ENCODE measurements at regions not wholly inside any gene's neighbourhood (a gene's known extent, or its start where the extent isn't known, plus 50 kb on each side); places are given as distances from the start of the nearest gene placed in this dataset.
"Not testable (repeated sequence)": the region's sequence is repeated elsewhere in the genome, so short reads cannot be mapped to it uniquely, and the experiment has no call there.

DNA sequence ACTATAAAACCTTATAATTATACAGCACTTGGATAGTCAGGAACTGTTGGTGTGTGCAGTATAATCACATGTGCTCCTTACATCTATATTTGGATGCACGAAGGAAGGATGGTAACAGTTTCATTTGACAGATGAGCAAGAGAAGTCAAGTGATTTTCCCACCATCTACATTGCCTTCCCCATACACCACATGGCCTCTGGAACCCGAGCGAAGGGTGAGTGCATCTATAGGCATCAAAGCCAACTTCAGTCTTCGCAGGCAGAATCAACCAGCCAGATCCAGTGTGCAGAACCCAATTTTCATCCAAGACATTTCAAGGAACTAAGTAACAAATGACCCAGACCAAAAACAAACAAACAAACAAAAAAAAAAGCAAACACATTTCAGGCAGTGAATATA lies 85.1 kb upstream of the BLID start:
- Histone ChIP-seq H3K36me3 (no peaks in the 10 kb centered on the region), H3K9ac (no peak overlapping the region), H3K9me3 (no peaks in the 10 kb centered on the region), H4K20me1 (no peaks in the 10 kb centered on the region), H3K27me3 (no peaks in the 10 kb centered on the region), H3K4me2 (no peak overlapping the region), H3K27ac (no peak overlapping the region), H3K4me1 (no peaks in the 10 kb centered on the region), H3K4me3 (no peak overlapping the region)
- no peak for TF ChIP-seq Cebpa-rat (IDR thresholded peaks at IDR 0.05)

DNA sequence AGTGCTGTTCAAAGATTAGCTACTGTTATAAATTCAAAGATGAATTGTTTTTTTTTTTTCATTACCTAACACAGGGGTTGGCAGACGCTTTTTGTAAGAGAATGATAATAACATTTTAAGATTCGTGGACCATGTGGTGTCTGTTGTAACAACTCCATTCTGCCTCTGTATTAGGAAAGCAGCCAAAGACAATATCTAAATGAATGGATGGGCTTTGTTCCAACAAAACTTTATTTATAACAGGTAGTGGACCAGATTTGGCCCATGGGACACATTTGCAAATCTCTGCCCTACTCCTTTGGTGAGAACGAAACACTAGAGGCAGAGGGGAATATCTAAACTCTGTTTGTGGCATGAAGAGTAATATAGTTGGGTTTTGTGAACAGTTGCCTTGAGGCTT lies 83.6 kb upstream of the BLID start:
- no peak for TF ChIP-seq Cebpa-rat (IDR thresholded peaks at IDR 0.05)
- no peak overlapping the region for H3K4me3 ChIP-seq
- H3K4me1 ChIP-seq = no peaks in the 10 kb centered on the region
- H3K36me3 ChIP-seq = no peaks in the 10 kb centered on the region
- no peak overlapping the region for H3K9ac ChIP-seq
- H3K27ac ChIP-seq = no peak overlapping the region
- H3K9me3 ChIP-seq = no peaks in the 10 kb centered on the region
- no peaks in the 10 kb centered on the region for H4K20me1 ChIP-seq
- no peaks in the 10 kb centered on the region for H3K27me3 ChIP-seq
- H3K4me2 ChIP-seq = no peak overlapping the region

DNA sequence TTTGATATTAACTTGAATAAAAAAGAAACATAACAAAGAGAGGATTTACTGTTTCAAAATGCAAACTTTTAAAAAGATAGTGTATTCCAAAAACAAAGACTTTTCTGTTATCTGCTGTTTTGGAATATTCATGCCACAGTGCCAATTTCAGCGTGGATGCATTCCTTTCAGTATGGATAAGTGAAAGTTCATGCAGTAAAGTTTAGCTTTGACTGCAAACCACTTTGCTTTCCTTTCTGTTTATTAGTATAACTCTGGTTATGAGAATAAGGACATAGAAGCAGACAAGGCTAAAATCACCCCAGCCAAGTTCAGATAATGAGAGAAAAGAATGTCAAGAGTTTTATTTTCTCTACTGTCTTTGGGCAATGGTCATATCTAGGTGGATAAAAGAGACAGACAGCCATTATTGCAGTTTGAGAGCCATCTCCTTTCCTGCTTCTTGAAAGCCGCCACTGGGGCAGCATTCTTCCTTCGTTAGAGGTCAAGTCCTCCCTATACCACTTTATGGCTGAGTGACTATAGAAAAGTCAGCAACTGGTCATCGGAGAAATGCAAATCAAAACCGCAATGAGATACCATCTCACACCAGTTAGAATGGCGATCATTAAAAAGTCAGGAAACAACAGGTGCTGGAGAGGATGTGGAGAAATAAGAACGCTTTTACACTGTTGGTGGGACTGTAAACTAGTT lies 82.4 kb upstream of the BLID start:
- Histone ChIP-seq H4K20me1 (no peaks in the 10 kb centered on the region), H3K9me3 (no peaks in the 10 kb centered on the region), H3K9ac (no peak overlapping the region), H3K27me3 (no peaks in the 10 kb centered on the region), H3K4me1 (no peaks in the 10 kb centered on the region), H3K36me3 (no peaks in the 10 kb centered on the region), H3K27ac (no peak overlapping the region), H3K4me3 (no peak overlapping the region), H3K4me2 (no peak overlapping the region)
- TF ChIP-seq Cebpa-rat (IDR thresholded peaks at IDR 0.05) = no peak

DNA sequence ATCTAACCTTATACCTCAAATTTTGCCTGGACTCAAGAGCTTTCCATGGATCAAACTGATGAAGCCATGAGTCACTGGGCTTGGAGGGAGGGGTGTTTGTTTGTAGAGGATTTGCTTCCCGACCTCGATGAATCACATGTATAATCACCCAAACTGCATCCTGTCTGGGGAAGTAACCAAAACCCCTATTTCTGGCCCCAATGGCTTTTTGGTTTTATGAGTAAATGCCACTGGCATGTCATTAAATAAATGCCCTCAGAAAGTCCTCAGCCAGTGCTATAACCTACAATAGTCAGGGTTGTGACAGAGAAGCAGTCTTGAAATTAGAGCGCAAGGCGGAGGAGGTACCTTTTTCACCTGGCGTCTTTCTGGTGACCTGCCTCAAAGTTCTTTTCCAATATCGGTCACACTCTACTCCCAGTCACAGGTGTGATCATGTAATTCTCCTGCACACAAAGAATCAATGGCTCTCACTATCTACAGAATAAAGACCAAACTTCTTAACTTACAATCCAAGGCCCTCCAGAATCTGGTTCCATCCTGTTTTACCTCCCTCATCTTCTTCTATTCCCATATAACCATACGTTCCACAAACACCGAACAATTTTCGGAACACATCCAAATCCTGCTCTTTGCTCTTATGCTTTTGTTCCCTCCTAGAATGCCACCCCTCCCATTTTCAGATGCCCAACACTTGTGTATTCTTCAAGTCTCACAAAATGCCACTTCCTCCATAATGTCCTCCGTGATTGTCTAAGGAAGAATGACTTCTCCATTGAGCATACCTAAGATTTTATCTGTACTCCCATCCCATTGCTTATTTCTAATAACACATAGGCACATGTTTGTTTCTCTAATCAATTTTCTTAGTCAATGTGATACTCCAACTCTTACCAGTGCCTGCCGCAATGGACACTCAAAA lies 81.3 kb upstream of the BLID start:
- Histone ChIP-seq H3K27me3 (no peaks in the 10 kb centered on the region), H3K9me3 (no peaks in the 10 kb centered on the region), H3K27ac (no peak overlapping the region), H3K4me1 (no peaks in the 10 kb centered on the region), H3K4me2 (no peak overlapping the region), H3K36me3 (no peaks in the 10 kb centered on the region), H3K4me3 (no peak overlapping the region), H4K20me1 (no peaks in the 10 kb centered on the region), H3K9ac (no peak overlapping the region)
- TF ChIP-seq Cebpa-rat (IDR thresholded peaks at IDR 0.05) = no peak

DNA sequence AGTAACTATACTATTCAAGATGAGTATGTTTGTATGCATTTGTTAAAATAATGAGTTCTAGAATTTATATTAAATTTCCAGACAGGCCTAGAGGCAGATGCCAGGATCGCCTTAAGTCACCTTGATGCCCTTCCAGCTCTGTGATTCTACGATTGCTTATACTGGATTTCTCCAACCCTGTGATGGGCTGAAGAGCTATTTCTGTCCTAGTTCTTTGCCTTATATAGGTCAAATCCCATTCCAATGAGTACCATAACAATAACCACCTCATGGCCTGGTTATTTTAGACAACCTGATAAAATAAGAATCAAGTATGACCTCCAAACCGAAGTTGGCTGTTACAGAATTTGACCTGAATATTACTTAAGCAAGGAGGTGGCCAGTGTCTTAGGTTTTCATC lies 79.8 kb upstream of the BLID start:
- no peaks in the 10 kb centered on the region for H3K4me1 ChIP-seq
- H3K36me3 ChIP-seq = no peaks in the 10 kb centered on the region
- no peak overlapping the region for H3K27ac ChIP-seq
- no peak overlapping the region for H3K4me2 ChIP-seq
- no peaks in the 10 kb centered on the region for H3K9me3 ChIP-seq
- H3K4me3 ChIP-seq = no peak overlapping the region
- no peak overlapping the region for H3K9ac ChIP-seq
- H3K27me3 ChIP-seq = no peaks in the 10 kb centered on the region
- no peaks in the 10 kb centered on the region for H4K20me1 ChIP-seq
- TF ChIP-seq Cebpa-rat (IDR thresholded peaks at IDR 0.05) = no peak

DNA sequence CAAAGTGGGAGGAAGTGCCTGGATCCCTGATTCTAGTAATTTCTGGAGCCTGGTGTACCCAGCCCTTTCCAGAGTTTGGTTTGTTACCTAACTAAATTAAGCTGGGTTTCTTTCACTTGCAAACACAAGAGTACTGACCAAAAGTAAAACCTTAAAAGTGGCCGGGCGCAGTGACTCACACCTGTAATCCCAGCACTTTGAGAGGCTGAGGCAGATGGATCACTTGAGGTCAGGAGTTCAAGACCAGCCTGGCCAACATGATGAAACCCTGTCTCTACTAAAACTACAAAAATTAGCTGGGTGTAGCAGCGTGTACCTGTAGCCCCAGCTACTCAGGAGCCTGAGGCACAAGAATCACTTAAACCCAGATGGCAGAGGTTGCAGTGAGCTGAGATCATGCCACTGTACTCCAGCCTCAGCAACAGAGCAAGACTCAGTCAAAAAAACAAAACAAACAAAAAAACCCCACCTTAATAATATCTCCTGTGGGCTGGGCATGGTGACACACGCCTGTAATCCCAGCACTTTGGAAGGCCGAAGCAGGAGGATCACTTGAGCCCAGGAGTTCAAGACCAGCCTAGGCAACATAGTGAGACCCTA lies 78.0 kb upstream of the BLID start:
- H3K27me3 ChIP-seq, H3K4me2 ChIP-seq, H3K9ac ChIP-seq, H4K20me1 ChIP-seq, H3K36me3 ChIP-seq, H3K27ac ChIP-seq, H3K9me3 ChIP-seq, H3K4me3 ChIP-seq, H3K4me1 ChIP-seq: not testable (repeated sequence)

DNA sequence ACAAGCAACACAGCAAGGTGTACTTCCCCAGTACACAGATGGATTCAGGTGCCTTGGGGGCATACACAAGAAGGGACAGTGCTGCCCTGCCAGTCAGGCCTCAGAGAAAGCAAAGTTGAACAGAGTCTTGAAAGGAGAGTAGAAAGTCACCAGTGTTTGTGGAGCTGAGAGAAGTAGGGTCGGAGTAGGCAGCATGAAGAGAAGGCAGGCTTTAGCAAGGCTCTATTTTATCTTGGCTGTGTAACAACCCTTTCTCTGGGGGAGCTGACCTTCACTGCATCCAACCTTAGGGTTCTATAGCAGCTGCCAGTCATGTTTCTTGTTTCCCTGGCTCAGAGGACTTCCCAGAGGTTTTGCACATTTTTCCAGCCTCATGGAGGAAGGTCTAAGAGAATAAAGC lies 77.4 kb upstream of the BLID start:
- no peaks in the 10 kb centered on the region for H3K27me3 ChIP-seq
- TF ChIP-seq Cebpa-rat (IDR thresholded peaks at IDR 0.05) = no peak
- H4K20me1 ChIP-seq = no peaks in the 10 kb centered on the region
- no peaks in the 10 kb centered on the region for H3K9me3 ChIP-seq
- H3K4me1 ChIP-seq = no peaks in the 10 kb centered on the region
- H3K4me3 ChIP-seq = no peak overlapping the region
- H3K9ac ChIP-seq = no peak overlapping the region
- H3K36me3 ChIP-seq = no peaks in the 10 kb centered on the region
- no peak overlapping the region for H3K4me2 ChIP-seq
- no peak overlapping the region for H3K27ac ChIP-seq

DNA sequence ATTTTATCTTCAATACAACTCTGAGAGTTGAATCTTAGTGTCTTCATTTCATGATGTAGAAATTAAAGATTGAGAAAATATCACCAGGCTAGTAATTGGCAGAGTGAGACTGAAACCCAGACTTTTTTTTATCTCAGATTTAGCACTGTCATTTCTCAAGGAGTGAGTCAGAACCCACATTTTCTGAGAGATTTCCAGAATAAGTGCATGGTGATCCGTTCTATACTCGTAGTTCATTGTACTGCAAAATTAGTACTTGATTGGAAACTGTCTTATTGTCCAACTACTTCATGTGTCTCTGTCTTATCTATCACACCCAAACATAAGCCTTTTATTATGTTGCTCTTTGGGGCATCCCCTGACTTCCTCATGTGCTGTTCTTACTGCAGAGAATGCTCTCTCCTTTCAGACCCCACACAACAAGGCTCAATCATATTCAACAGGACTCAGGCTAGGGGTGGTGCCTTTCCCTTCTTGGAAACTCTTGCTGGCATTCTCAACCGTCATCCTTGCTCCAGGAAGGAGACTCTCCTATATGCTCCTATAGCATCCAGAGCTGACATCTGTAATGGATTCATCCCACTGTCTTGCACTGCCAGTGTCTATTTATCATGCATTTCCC lies 76.7 kb upstream of the BLID start:
- Histone ChIP-seq H3K4me1 (no peaks in the 10 kb centered on the region), H3K27ac (no peak overlapping the region)

DNA sequence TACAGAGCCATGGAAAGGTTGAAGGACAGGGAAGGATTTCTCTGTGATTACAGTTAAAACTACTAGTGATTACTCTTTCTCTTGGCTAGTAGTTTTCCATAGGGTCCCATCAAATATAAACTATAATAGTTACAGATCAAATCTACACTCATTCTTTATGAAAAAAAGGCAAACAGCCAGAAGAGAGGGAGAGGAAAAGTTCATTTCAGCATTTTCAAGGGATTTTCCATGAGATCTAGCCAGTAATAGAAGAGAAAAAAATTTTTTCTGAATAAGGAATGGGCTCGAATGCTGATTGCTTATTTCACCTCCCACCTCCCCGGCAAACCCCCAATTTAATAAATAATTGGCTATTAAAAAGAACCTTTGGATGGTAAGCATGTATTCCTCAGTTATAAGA lies 74.8 kb upstream of the BLID start:
- H3K4me2 ChIP-seq = no peak overlapping the region
- no peak overlapping the region for H3K27ac ChIP-seq
- H3K9ac ChIP-seq = no peak overlapping the region
- H3K9me3 ChIP-seq = no peaks in the 10 kb centered on the region
- no peaks in the 10 kb centered on the region for H3K4me1 ChIP-seq
- H3K36me3 ChIP-seq = no peaks in the 10 kb centered on the region
- no peak overlapping the region for H3K4me3 ChIP-seq
- H3K27me3 ChIP-seq = no peaks in the 10 kb centered on the region
- TF ChIP-seq Cebpa-rat (IDR thresholded peaks at IDR 0.05) = no peak
- H4K20me1 ChIP-seq = no peaks in the 10 kb centered on the region

More for the DNA sequence above, 76.7 kb upstream of the BLID start:
- Histone ChIP-seq H4K20me1 (no peaks in the 10 kb centered on the region), H3K9me3 (no peaks in the 10 kb centered on the region), H3K4me3 (no peak overlapping the region), H3K27me3 (no peaks in the 10 kb centered on the region), H3K9ac (no peak overlapping the region), H3K36me3 (no peaks in the 10 kb centered on the region), H3K4me2 (no peak overlapping the region)
- no peak for TF ChIP-seq Cebpa-rat (IDR thresholded peaks at IDR 0.05)

DNA sequence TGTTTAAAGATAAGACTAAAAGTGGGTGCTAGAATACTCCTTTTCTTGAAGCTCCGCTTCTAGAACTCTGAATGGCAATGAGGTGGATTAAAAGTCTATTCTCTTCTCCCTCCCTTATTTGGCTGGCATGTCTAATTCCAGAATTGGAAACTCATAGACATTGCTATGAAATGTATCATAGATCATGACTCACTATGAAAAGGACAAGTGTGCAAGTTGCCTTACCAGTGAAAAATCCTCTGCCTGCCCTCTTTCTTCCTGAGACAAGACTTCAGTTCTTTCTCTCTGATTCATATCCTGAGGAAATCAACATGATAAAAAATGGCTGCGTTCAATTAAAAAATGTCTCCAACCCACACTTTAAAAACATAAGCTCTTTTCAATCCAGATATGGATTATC lies 73.2 kb upstream of the BLID start:
- no peaks in the 10 kb centered on the region for H4K20me1 ChIP-seq
- H3K4me1 ChIP-seq = no peaks in the 10 kb centered on the region
- no peak overlapping the region for H3K4me2 ChIP-seq
- no peak for TF ChIP-seq Cebpa-rat (IDR thresholded peaks at IDR 0.05)
- no peak overlapping the region for H3K9ac ChIP-seq
- no peak overlapping the region for H3K4me3 ChIP-seq
- H3K9me3 ChIP-seq = no peaks in the 10 kb centered on the region
- no peak overlapping the region for H3K27ac ChIP-seq
- no peaks in the 10 kb centered on the region for H3K27me3 ChIP-seq
- H3K36me3 ChIP-seq = no peaks in the 10 kb centered on the region
